Right kidney (tissue), 1 donor: ENCODE measurements at regions not wholly inside any gene's neighbourhood (a gene's known extent, or its start where the extent isn't known, plus 50 kb on each side); places are given as distances from the start of the nearest gene placed in this dataset.

Experiments used
- DNase-seq: peaks from one replicate; pipeline ENCODE4 v3.0.0-alpha.2; 2016

DNA sequence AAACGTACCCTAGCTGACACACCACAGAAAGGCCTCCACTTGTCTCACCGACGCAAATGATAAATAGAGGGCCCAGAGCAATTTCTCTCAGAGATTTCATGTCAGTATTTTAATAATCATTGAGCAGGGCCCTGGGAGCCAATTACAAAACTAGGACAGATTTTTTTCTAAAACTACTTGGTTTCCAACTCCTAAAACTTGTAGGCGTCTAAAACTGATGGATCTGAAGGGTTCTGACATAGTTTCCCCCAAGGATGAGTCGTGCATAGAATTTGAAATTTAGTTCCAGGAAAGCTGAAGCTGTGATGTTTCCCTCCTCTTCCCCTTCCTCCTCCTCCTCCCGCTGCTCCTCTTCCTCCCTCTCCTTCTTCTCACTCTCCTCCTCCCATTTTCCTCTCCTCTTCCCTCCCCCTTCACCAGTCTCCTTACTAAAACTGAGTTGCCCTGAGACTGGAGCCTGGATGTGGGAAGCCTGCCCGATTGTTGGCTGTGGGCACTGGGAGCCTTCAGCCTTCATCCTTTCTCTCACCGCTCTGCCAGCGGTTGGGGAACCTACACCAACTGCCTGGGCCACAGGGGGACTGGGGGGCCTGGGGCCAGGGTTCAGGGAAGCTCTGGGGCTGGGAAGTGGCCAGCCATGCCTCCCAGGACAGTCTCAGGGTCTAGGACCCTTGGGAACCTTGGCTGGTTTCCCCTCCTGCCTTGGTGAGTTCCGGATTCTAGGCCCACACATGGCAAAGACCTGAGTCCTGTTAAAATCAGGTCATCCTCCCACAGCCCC, 73.9 kb upstream of the SLC6A11 start:
- DNase-seq = no peak

DNA sequence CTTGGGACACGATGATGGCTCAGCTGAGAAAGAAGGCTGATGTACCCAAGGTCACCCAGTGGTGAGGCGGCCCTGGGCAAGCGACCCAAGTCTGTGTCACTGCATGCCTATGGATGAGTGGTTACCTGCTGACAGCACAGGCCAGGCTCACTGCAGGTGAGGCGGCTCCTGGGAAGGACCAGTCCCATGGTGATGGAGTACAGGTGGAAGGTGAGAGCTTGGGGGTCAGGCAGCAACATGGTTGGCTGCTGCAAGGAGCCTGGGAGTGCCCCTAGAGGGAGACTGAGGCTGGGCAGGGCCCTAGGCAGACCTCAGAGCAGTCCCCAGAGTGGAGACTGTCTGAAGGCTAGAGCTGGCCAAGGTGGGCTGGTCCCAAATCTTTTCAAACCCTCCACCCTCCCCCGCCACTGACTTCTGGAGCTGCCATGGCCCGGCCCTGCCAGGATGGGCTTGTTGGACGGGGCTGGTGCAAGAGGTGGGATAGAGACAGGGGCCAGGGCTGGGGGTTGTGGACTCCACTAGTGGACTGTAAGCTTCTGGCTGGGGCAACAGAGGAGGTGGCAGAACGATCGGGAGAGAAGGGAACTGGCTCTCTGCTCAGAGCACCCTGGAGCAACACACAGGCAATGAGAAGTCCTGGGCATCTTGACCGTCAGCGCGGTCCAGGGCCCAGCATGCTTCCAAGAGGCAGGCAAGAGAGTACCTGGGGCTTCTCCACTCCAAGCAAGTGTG, 72.5 kb upstream of the SLC6A11 start:
- no peak for DNase-seq

GRCh38 chr3:10744098-10744465, 71.9 kb upstream of the SLC6A11 start:
- DNase-seq = peak; percentile 15

DNA sequence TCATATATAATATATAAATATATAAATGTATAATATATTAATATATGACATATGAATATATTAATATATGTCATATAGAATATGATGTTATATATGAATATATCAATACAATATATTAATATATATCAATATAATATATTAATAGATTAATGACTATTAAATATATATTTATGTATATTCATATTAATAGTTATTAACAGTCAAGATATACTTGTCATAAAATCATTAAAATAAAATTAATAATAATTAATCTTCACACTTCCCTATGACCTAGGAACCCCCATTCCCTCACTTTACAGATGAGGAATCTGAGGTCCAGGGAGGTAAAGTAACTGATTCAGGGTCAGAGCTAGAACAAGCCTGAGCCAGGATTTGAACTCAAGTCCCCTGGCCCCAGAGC, 70.6 kb upstream of the SLC6A11 start:
- DNase-seq = no peak

GRCh38 chr3:10746001-10746400, 70.0 kb upstream of the SLC6A11 start:
- DNase-seq = no peak

GRCh38 chr3:10746684-10747083, 69.3 kb upstream of the SLC6A11 start:
- no peak for DNase-seq

GRCh38 chr3:10747341-10747740, 68.7 kb upstream of the SLC6A11 start:
- DNase-seq = no peak

DNA sequence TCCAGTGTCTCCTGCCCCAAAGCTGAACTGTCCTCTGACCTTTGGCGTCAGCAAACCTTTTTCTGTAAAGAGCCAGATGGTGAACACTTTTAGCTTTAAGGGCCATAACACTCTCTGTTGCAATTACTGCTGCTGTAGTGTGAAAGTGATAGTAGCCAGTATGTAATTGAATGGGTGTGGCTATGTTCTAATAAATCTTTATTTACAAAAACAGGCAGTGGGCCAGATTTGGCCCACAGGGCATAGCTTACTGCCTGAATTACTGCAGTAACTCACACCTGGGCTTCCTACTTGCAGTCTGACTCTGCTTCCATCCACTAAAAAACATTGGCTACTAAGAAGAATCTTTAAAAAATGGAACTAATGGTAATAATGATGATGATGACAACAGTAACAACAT, 68.0 kb upstream of the SLC6A11 start:
- DNase-seq = no peak

- peak; percentile 32 for DNase-seq
These were observed 62.1 kb upstream of the SLC6A11 start for GRCh38 chr3:10753964-10754363.

DNA sequence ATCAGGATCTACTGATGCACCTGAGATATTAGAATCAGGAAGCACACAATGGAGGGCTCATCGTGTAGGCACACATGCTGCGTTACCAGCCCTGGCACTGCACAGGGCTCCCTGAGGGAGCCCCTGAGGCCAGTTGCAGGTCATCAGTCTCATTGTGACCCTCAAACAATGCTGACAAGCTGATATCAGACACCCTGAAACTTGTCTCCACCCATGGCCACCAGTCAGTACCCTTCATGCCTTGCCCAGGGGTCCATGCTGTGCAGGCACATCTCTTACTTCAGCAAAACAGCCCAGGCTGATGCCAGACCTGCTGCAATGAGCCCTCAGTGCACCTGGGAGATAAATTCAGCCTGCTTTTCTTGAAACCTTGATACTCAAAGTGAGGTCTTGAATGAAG, 59.5 kb upstream of the SLC6A11 start:
- no peak for DNase-seq

- DNase-seq = no peak
These were observed 58.8 kb upstream of the SLC6A11 start for GRCh38 chr3:10757021-10757820.

- no peak for DNase-seq
These were observed 58.3 kb upstream of the SLC6A11 start for GRCh38 chr3:10757821-10758130.

DNA sequence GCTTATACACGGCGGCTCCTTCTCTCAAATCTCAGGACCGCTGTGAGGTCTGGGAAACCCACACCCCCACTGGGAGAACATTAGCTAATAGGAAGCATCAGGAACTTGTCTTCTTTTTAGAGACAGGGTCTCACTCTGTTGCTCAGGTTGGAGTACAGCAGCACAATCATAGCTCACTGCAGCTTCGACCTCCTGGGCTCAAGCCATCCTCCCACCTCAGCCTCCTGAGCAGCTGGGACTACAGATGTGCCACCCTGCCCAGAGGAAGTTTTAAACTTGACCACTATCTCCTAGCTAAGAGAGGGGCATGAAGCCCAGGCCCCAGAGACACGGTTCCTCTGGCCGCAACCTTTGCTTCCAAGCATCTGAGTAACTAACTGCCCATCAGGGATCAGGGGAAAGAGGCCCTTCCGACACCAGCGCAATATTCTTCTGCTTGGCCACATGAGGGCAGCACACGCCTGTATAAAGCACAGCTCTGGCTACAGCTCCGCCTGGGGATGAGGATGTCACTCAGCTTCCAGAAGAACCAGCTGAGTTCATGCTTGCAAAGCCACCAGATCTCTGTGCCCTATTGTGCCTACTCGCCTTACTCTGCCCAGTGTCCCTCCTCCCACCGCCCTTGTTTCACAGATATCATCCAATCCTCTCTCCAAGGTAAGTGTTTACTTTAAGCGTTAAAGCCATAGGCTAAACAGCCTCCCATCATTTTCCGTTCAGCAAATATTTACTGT, 57.6 kb upstream of the SLC6A11 start:
- peak; percentile 16 for DNase-seq

GRCh38 chr3:10759495-10759894, 56.5 kb upstream of the SLC6A11 start:
- no peak for DNase-seq

DNA sequence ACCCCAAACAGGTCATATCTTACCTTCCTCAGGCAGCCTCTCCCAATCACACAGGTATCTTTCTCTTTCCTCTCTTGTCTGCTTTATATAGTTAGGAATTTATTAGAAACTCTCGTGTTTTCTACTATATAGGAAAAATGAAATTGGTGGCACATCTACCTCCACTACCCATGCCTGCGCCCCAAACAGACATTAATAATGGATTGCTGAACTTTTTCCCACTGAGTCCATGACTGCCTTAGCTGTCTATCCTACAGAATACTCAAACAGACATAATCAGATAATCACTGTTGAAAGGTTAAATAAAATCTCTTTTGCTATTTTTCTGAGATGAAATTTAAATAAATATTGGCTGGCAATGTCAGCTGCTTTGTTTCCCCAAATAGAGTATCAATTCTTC, 55.8 kb upstream of the SLC6A11 start:
- no peak for DNase-seq

- DNase-seq = no peak
These were observed 54.4 kb upstream of the SLC6A11 start for GRCh38 chr3:10761583-10761982.

GRCh38 chr3:10762116-10762515, 53.9 kb upstream of the SLC6A11 start:
- no peak for DNase-seq

DNA sequence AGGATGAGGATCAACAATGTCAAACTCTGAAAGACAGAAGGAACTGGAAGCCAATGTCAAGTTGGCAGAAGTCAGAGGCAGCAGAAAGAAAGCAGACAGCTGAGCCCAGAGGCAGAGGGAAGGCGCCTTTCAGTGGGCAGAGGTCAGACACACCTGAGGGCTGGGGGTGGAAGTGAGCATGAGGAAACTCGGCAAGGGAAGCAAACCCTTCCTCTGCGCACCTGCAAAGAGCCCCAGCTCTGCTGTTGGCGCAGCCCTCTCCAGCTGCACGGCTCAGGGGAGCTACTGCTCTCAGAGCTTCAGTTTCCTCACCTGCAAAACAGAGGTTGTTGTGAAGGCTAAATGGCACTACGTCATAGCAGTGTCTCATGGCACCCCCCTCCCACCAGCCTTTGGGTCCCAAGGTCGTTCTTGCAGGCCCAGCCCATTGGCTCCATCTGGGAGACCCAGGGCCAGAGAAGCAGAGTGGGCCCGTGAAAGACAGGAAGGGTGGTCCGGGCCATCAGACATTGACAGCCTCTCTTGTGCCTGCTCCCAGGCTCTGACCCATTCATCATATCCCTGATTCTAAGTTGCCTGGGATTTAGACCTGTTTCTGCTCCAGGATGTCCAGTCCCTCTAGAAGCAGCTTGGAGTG, 53.3 kb upstream of the SLC6A11 start:
- DNase-seq = no peak

DNA sequence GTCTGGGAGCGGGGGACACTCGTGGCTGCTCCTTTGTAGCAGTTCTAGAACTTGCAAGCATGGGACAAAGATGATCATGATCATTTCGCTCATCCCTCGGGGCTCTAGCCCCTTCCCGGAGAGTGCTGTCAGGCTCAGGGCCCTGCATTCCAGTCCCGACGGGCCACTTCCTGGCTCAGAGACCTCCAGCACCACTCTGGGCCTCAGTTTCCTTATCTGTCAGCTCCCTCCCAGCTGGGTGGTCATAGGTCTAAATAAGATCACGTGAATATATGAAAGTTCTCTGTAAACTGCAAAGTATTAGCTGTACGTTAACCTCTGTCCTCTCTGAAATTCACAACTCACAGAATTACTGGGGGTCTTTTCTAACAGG, 52.8 kb upstream of the SLC6A11 start:
- no peak for DNase-seq

DNA sequence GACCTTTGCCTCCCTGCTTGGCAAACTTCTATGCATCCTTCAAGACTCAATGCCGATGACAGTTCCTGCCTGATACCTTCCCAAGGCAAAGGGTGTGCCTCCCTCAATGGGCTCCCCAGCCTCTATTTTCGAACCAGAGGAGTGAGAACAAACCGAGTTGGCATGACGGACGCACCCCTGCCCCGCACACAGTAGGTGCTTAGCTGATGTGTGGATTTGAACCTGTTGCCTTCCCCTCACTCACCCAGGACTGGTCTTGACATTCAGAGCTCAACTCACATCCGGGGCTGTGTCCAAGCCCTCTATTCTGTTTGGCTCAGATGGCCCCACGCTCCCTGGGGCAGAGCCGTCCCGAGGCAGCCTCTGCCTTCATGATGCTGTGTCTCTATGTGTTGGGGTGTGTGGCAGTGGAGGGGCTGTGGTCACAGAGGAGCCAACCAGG, 52.2 kb upstream of the SLC6A11 start:
- DNase-seq = no peak

- DNase-seq = no peak
These were observed 51.6 kb upstream of the SLC6A11 start for GRCh38 chr3:10764259-10765051.
